Inflammatory macrophage treated with lipopolysaccharide for 4 hours (primary cell): ENCODE measurements at regions not wholly inside any gene's neighbourhood (a gene's known extent, or its start where the extent isn't known, plus 50 kb on each side); places are given as distances from the start of the nearest gene placed in this dataset.

Experiments
- DNase-seq: peaks from one replicate; pipeline ENCODE4 v3.0.0-alpha.2; 2020

DNA sequence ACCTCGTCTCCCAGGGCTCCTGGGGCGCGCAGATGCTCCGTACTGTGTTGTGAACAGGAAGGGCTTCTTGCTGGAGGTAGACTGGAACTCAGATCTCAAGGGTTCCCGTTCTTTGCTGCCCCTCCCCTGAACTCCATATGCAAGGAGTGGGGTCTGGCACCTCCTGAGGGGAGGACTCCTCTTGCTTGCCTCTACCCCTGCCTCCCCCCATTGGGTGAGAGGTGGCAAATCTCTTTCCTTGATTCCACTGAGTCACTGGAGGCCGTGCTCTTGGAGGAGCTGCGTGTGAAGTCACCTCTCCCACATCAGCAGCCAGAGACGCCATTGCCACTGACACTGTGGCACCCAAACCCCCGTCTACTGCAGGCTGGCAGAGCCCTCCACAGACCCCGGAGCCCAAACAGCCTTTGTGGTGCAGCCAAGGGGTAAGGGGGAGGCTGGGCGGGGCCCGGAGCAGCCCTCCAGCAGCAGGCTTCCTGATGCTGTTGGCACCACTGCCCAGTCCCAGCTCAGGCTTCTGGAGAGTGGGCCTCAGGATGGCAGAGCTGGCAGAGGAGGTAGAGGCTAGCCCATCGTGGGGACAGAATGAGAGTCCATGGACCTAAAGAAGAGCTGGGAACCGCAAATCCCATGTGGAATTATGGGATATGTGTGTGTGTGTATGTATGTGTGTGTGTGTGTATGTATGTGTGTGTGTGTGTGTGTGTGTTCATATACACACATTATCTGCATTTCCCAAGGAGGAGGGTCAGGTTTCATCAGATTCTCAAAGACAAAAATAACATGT lies 104.9 kb upstream of the RUNX3 start:
- DNase-seq = no peak

DNA sequence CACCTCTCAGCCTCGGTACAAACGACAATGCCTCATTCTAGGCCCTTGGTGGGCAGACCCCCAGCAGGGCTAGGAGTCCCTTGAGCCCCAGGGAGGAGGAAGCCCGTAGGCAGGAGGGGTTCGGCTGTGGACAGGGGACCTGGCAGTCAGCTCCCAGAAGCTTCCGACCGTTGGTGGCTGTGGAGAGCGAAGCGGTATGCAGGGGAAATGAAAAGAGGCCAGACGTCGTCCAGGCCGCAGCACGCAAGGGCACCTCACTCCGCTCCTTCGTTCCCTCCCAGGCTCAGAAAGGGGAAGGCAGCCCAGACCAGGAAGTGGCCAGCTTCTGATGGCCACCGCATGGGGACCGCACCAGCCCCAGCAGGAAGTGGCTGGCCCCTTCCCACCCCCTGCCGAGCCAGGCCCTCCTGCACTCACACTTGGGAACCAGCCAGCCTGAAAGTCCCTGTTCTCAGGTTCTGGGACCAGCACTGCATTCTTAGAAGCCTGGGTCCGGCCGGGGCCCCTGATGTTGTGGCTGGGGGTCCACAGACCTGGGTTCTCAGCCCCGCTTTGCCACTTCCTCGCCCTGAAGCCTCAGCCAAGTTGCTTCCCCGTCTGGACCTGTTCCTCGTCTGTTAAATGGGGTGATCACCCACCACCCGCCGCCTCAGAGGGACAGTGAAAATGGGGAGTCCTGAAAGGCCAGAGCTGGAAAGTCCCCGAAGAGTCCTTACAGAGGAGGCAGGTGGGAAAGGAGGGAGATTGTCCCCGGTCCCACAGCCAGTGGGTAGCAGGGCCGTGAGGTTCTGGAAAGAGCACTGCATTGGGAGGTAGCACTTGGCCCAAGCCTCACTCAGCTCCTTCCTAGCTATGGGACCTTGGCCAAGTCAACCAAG lies 104.0 kb upstream of the RUNX3 start:
- peak; percentile 89 for DNase-seq

GRCh38 chr1:25033030-25033827 lies 103.2 kb upstream of the RUNX3 start:
- no peak for DNase-seq

GRCh38 chr1:25031966-25032667 lies 102.0 kb upstream of the RUNX3 start:
- no peak for DNase-seq

- no peak for DNase-seq
Measured at GRCh38 chr1:25031601-25031965, 101.5 kb upstream of the RUNX3 start.

- peak; percentile 81 for DNase-seq
Measured at GRCh38 chr1:25030674-25031589, 100.9 kb upstream of the RUNX3 start.

- no peak for DNase-seq
Measured at GRCh38 chr1:25030012-25030411, 99.9 kb upstream of the RUNX3 start.

DNA sequence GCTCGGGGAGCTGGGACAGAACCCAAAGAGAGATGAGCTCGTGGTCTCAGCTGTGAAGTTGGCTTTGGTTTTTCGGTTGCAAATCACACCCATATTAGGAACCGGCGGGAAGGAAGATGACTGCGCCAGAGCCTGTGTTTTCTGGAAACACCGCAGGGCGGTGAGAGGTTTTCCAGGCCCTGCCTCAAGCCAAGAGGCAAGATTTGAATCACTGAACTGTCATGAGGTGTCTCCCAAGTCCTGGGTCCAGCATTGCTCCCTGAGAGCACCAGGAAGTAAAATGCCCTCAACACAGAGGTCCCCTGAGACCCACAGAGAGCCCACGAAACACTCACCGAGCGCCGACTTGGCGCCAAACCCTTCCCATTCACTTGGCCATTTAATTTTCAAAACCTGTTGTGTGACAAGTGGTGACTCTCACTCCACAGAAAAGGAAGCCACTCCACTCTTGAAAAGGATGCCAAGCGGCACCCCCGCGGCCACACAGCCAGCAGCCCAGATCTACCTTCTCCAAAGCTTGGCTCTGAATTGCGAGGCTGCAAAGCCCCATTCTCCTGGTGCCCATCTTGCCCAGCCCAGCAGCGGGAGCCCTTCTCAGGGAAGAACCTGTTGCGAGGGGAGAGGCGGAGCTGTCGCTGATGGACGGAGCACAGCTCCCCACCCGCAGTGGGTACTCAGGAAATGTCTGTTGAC lies 99.0 kb upstream of the RUNX3 start:
- no peak for DNase-seq

DNA sequence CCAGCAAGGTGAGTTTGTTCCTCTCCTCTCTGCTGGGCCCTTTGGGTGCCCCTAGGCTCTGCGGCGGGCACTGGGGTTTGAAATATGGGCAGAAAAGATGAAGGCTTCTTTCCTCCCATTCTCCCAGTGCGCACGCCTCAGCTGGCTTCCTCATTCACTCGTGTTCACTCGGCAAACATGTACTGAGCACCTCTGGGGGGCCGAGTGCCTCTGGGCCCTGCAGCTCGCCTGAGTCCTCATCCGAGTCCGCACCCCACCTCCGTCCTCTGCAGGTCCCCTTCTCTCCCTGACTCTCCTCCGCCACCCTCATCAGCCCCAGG lies 98.5 kb upstream of the RUNX3 start:
- no peak for DNase-seq

DNA sequence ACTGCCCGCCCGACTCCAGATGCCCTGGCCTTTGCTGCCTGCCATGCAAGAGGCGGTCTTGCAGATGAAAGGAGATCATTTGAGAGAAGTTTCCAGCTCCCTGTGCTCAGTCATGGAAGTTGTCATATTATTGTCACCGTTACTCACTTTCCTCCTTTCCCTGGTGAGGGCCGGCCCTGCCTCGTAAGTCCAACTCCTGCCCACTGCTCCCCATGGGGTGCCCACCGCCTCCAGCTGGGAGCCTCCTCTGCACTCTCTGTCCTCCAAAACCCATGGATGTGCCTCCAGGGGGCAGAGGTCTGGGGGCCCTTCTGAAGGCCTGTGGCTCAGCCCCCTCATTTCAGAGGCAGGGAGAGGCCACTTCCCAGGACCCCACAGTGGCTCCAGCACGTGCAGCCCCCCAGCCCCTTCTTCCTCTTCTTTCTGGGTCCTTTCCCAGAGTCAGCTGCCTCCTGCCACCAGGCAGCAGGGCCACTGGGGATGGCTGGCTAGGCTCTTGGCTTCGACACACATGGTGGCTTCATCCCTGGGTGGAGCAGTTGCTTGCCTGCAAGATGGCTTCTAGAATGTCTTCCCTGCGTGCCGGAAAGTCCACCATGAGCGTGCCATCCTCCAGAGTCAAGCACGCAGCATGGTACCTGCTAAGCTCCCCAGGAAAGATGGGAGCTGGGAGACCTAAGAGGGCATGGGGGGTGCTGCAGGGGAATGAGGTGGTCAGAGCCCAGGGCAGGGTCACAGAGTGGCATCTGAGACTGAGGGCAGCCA lies 97.9 kb upstream of the RUNX3 start:
- no peak for DNase-seq

DNA sequence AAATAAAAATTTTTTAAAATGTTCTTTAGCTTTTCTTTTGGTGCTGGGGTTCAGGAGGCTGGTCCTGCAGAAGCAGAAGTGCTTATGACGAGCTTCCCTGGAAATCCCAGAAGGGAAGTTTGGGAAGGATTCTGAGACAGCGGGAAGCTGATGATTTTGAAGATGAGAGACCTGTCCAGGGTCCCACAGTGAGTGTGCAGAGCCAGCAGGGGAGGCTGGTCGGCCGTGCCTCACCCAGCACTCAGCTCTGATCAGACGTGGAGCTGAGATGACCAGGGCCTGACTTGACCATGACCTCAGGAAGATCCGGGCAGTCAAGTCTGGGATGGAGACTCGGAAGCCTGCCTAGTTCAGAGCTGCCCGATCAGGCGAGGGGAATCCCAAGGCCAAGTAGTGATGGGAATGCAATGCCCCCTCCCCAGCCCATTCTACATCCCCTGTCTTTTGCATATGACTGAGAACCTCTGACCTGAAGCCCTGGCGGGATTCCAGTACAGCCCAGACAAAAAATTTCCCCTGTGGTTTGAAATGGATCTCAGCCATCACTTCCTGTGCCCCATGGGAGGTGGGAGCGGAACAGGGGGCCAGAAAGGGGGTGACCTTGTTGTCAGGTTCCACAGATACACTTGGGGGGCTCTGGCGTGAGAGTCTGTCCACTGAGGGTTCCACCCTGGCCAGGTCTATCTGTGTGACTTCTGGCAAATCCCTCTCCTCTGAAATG lies 96.8 kb upstream of the RUNX3 start:
- no peak for DNase-seq

DNA sequence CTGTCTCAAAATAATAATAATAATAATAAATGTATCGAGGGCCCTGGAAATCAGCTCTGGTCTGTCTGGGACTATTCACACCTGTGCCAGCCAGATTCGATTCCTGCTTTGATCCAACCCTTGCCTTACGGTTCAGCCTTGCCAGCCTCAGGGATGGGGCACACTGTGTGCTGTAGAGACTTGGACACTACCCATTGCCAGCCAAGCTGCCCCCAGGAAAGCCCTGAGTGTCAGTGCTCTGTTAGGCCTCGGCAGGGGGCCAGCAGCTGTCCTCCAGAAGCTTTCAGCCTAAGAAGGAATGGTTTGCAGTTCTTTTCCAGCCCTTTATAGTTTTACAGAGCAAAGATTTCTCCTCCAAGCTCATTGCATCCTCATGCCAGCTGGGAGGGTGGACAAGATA lies 96.2 kb upstream of the RUNX3 start:
- no peak for DNase-seq

GRCh38 chr1:25024615-25025350 lies 94.7 kb upstream of the RUNX3 start:
- no peak for DNase-seq

- DNase-seq = no peak
Measured at GRCh38 chr1:25023826-25024225, 93.8 kb upstream of the RUNX3 start.

DNA sequence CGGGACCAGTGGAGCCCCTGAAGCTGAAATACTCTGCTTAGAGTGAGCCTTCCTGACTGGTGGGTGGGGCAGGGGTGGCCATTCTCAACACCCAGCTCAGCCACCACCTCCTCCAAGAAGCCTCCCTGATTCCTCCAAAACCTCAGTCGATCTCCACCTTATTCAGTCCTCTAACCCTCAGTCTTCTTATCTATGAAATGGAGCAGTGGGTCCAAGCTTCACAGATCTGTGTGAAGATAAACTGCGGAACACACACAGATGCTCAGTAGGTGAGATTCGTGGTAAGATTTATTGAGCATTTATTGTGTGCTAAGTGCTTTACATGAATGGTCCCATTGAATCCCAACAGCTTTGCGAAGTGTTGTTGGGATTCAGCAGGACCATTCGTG lies 93.1 kb upstream of the RUNX3 start:
- DNase-seq = no peak

DNA sequence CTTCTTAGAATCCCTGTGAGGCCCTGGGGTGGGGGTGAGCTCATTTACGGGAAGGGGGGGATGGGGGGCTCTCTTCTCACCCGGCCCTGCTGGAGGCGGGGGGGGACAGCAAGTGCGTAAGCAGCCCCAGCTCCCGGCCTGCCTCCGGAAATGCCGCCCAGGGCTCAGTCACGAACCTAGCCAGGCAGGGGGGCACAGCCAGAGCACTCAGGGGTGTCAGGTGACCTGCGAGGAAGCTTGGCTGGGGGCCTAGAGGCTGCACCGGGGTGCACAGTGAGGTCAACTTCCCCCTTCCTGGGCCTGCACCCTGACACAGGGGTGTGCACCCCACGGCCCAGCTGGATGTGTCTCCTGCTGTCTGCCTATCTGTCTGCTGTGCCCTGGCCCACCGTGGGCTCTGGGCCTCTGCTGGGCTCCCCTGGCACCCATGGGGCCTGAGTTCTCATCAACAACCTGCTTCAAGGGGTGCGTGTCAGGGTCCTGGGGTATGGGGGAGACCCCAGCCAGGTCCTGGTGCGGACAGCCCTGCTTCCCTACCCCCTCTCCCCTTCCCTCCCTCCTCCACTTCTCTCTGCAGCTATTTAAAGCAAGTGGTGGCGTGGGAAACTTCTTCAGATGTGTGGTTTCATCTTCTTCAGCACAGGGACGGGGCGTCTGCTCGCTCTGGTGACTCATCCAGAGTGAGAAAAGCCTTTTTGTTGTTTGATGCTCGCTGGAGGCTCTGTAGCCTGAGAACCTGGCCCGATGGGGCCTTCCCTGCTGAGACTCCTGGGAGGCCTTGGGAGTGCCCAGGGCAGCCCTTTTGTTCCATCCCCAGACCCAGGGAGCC lies 92.5 kb upstream of the RUNX3 start:
- peak; percentile 96 for DNase-seq

DNA sequence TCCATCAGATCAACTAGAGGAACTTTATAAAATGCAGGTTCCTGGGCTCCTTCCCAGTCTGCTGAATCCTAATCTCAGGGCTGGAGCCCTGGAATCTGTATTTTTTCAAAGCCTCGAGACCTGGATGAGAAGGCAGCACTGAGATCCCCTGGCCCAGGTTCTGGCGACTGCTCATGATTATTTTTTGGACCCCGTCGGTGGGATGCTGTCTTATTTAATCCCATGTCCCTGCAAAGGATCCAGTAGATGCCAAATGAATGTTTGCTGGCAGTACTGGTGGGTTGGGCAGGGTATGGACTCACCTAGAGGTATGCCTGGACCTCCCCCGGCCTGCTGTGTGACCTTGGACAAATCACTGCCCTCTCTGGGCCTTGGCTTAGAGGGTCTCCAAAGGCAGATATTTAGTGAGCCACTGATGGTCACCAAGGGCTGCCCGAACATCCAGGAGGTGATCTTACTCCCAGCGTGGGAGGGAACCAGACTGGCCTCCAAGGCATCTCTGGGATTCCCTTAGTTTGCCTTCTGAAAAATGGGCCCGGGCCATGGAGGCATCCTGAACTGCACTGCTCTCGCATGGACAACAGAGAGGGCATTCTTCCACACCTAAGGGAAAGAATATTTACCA lies 91.6 kb upstream of the RUNX3 start:
- no peak for DNase-seq
